Activated naive CD8-positive, alpha-beta T cell treated with anti-CD3 and anti-CD28 coated beads, Interleukin-2, amount 10 ng/mL, durations not matched to agents 7 days and 5 days (primary cell): ENCODE measurements at regions not wholly inside any gene's neighbourhood (a gene's known extent, or its start where the extent isn't known, plus 50 kb on each side); places are given as distances from the start of the nearest gene placed in this dataset.

Source experiments
- ATAC-seq: fragments of 150-1000 bp; cut with Tn5 transposase; one replicate; pipeline ENCODE4 v1.10.0; 2021; ENCODE audit warnings: low read depth, moderate library complexity
- POLR2A ChIA-PET: fragments of 350-600 bp; sonication (Branson Sonifier 250); formaldehyde crosslinking; loops from one replicate; lab custom pipeline; 2021; ENCODE audit warnings: antibody characterized with exemption; lab: Charles Lee
- DNase-seq: peaks from one replicate; pipeline ENCODE4 v3.0.0; 2021
- H3K27ac Mint-ChIP-seq: one replicate; pipeline ENCODE4 v1.8.0; 2022; ENCODE audit warnings: mild to moderate bottlenecking, mixed read lengths
- H3K27me3 Mint-ChIP-seq: one replicate; pipeline ENCODE4 v1.8.0; 2022; ENCODE audit warnings: mild to moderate bottlenecking, moderate library complexity, mixed read lengths
- H3K36me3 Mint-ChIP-seq: one replicate; pipeline ENCODE4 v1.8.0; 2021; ENCODE audit warnings: mild to moderate bottlenecking, mixed read lengths
- H3K4me1 Mint-ChIP-seq: one replicate; pipeline ENCODE4 v1.8.0; 2021; ENCODE audit warnings: mixed read lengths
- H3K4me3 Mint-ChIP-seq: one replicate; pipeline ENCODE4 v1.8.0; 2022; ENCODE audit warnings: mild to moderate bottlenecking, moderate library complexity, mixed read lengths
- H3K9me3 Mint-ChIP-seq: one replicate; pipeline ENCODE4 v1.8.0; 2021; ENCODE audit warnings: mixed read lengths

DNA sequence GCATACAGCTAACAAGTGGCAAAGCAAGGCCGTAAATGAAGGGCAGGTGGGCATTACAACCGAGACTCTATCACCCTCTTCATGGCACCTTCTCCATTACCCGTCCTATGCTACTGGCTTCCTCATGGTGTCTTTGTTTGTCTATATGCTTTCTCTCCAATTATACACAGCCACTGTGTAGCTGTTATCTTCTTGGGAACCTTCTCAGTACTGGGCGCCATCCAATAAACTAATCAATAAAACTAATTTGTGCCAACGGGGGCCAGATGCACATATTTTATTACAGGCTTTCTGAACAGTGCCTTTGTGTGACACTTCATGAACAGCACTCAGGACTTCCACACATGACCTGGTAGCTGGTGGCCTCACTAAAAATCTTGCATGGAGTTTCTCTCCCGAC lies 149.8 kb upstream of the PCSK2 start:
- H3K27me3 Mint-ChIP-seq: no peaks in the 10 kb centered on the region
- H3K27ac Mint-ChIP-seq: no peak overlapping the region
- no peaks in the 10 kb centered on the region for H3K4me1 Mint-ChIP-seq
- no peak for ATAC-seq
- H3K4me3 Mint-ChIP-seq: no peak overlapping the region
- no peak for DNase-seq
- no peaks in the 10 kb centered on the region for H3K9me3 Mint-ChIP-seq
- no peaks in the 10 kb centered on the region for H3K36me3 Mint-ChIP-seq
- POLR2A ChIA-PET: no interaction called here

DNA sequence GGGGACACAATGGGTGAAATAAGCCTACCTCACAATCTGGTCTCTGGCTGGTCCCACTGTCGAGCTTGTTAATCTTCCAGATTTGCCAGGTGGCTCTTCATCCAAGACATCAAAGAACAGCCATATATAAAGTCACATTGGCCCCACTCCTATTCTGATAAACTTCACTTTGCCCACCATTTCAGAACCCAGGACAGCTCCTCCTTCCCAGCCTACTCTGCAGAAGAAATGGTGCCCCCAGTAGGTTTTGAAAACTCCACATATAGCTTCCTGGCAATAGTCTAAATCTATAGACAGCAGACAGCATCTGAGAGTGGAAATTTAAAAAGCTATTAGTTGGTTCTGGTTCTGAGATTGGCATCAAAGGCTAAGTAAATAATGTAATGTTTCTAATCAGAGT lies 143.1 kb upstream of the PCSK2 start:
- Mint-ChIP-seq H3K4me1 (no peaks in the 10 kb centered on the region), H3K36me3 (no peaks in the 10 kb centered on the region), H3K9me3 (peaks cover 3% of the 10 kb centered on the region), H3K27ac (no peak overlapping the region), H3K27me3 (no peaks in the 10 kb centered on the region), H3K4me3 (no peak overlapping the region)
- DNase-seq (no peak), ATAC-seq (no peak)
- POLR2A ChIA-PET: no interaction called here

DNA sequence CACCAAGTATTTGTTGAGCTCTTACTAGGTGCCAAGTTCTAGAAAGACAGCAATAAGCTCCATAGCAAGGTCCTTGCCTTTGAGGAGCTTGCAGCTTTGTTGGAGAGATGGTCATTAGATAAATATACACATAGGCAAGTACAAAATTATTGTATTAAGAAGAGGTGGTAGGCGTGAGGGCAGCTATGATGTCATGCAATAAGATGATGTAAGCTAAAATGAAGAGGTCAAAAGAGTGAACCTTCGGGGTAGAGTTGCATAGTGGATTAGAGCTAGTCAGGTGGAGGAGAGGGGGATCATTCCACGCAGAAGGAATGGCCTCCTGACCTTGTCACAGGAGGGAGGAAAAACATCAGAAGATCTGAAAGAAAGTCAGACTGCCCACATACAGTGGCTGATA lies 141.9 kb upstream of the PCSK2 start:
- H3K9me3 Mint-ChIP-seq: peaks cover 3% of the 10 kb centered on the region
- no peak overlapping the region for H3K27ac Mint-ChIP-seq
- no peak for ATAC-seq
- POLR2A ChIA-PET: no interaction called here
- H3K27me3 Mint-ChIP-seq: no peaks in the 10 kb centered on the region
- no peak for DNase-seq
- H3K36me3 Mint-ChIP-seq: no peaks in the 10 kb centered on the region
- H3K4me1 Mint-ChIP-seq: no peaks in the 10 kb centered on the region
- H3K4me3 Mint-ChIP-seq: no peak overlapping the region

DNA sequence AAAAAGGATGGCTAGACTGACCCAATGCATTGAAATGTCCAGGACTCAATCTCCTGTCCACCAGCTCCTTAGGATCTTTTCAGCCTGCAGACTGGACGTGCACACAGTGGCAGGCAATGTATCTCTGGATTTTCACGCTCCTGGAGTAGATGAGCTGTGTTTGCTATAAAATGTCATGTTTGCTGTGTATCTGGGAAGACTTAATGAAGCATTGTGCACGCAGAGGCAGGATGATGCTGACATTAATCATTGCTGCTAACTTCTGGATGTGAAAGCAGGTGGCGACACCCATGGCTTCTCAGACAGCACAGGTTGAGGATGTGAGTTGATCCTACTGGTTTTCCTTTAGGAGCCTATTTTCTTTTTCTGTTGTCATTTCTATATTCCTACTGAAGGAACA lies 133.1 kb upstream of the PCSK2 start:
- POLR2A ChIA-PET: no interaction called here
- Mint-ChIP-seq H3K4me3 (no peak overlapping the region), H3K36me3 (no peaks in the 10 kb centered on the region), H3K27ac (no peak overlapping the region), H3K4me1 (no peaks in the 10 kb centered on the region), H3K27me3 (no peaks in the 10 kb centered on the region), H3K9me3 (peaks cover 9% of the 10 kb centered on the region)
- ATAC-seq (no peak), DNase-seq (no peak)

DNA sequence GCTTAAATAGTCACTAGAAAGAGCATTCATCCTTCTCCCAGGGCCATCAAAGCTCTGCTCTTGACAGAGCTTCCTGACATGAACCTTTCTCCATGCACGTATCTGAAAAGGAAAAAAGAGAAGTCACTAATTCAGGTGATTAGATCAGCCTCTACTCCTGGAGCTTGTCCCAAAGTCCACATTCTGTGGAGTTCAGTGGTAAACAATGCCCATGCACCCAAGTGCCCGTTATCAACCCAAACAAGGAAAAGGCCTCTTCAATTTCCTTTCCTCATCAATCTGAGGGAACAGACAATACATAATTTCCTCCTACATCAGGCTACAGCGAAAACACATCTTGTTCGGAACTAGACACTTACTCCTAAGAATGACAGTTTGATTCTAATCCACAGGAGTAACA lies 129.2 kb upstream of the PCSK2 start:
- POLR2A ChIA-PET: no interaction called here
- Mint-ChIP-seq H3K4me1 (no peaks in the 10 kb centered on the region), H3K27me3 (no peaks in the 10 kb centered on the region), H3K4me3 (no peak overlapping the region), H3K36me3 (no peaks in the 10 kb centered on the region), H3K9me3 (peaks cover 7% of the 10 kb centered on the region), H3K27ac (no peak overlapping the region)
- ATAC-seq (no peak), DNase-seq (no peak)

DNA sequence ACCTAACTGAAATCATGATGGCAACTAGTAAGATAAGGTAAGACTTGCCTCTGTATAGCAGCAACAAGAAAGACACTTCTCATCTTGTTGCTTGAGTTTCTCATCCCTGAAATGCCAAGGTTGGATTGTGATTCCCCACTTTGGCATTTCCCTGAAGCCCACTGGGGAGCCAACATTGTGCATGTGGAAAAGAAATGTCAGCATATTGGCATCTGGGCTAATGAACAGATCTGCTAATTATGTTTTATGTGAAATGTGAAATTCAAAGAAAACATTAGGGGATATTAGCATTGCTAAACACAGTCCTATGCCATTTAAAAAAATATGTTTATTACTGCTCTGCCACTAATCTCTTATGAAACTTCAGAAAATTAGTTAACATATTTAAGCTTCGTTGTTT lies 126.3 kb upstream of the PCSK2 start:
- POLR2A ChIA-PET: no interaction called here
- no peaks in the 10 kb centered on the region for H3K27me3 Mint-ChIP-seq
- no peak overlapping the region for H3K4me3 Mint-ChIP-seq
- ATAC-seq: no peak
- DNase-seq: no peak
- H3K27ac Mint-ChIP-seq: no peak overlapping the region
- H3K36me3 Mint-ChIP-seq: no peaks in the 10 kb centered on the region
- H3K9me3 Mint-ChIP-seq: peaks cover 7% of the 10 kb centered on the region
- H3K4me1 Mint-ChIP-seq: no peaks in the 10 kb centered on the region

DNA sequence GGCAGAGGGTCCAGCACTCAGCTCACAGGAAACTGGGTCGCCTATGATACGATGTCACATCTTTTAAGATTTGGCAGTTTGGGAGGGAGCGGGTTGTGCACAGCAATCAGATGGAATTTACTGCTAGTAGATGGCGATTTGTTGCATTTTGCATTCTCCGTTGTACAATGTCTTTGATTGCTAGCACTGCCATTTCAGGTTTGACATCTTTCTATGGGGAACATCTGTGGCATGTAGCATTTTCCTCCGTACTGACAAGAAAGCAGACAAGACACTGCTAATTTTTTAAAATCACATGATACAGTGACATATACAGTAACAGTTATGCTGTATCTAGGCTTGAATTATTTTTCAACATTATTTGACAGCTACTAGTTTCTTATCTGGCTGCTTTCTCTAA lies 119.7 kb upstream of the PCSK2 start:
- H3K9me3 Mint-ChIP-seq: peaks cover 2% of the 10 kb centered on the region
- no peak overlapping the region for H3K27ac Mint-ChIP-seq
- H3K27me3 Mint-ChIP-seq: no peaks in the 10 kb centered on the region
- no peak overlapping the region for H3K4me3 Mint-ChIP-seq
- H3K4me1 Mint-ChIP-seq: no peaks in the 10 kb centered on the region
- DNase-seq (no peak), ATAC-seq (no peak)
- H3K36me3 Mint-ChIP-seq: no peaks in the 10 kb centered on the region
- POLR2A ChIA-PET: no interaction called here

DNA sequence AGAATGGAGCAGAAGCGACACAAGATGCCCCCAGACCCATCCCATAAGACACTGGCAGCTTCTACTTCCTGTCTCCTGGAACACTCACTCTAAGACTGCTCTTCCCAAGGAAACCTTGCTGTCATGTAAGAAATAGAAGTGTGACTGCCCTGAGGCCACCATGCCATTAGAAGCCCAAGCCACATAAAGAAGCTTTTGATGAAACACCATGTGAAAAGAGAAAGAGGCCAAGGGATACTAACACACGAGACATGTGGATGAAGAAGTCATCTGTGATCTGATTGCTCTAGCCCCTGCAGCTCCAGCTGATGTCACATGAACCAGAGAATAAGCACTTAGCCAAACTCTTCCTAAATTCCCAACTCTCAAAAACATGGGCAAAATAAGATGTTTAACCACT lies 117.9 kb upstream of the PCSK2 start:
- Mint-ChIP-seq H3K4me1 (no peaks in the 10 kb centered on the region), H3K36me3 (no peaks in the 10 kb centered on the region), H3K27me3 (no peaks in the 10 kb centered on the region), H3K27ac (no peak overlapping the region), H3K9me3 (peaks cover 2% of the 10 kb centered on the region), H3K4me3 (no peak overlapping the region)
- no peak for DNase-seq
- POLR2A ChIA-PET: no interaction called here
- no peak for ATAC-seq

DNA sequence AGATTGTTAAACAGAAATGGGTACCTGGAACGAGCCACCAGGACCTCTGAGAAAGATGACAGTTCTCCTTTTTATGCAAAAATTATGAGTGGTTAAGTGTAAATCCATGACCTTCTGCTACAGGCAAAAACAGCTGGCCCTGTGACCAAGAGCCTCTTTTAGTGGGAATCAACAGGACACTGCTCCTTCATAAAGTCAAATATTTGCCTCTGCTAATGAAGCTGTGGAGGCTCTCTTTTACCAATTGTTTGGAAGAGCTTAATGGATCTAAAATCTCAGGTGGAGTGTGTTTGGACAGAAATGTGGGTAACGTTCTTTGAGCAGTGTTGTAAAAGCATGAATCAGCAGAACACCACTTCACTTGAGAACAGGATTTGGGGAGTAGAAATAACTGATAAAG lies 117.5 kb upstream of the PCSK2 start:
- no peak for ATAC-seq
- Mint-ChIP-seq H3K4me1 (no peaks in the 10 kb centered on the region), H3K9me3 (peaks cover 2% of the 10 kb centered on the region), H3K27me3 (no peaks in the 10 kb centered on the region), H3K4me3 (no peak overlapping the region), H3K27ac (no peak overlapping the region), H3K36me3 (no peaks in the 10 kb centered on the region)
- POLR2A ChIA-PET: no interaction called here
- no peak for DNase-seq

DNA sequence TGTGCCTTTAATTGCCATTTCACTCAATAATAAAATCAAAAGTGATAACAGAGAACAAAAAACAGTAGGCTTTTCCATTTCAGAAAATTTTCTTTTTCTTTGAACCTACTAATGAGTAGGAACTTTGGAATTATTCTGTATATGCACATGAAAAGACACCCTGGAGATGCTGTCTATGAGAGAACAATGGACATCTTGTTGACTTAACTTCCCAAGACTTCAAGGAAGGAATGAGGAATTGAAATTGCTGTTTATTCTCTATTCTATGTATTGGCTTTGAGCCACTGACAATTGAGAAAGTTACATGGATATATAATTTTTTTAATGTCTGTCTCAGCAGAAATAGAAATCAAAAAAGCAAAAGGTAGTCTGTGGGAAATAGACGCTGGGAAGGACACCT lies 98.6 kb upstream of the PCSK2 start:
- Mint-ChIP-seq H3K9me3 (no peaks in the 10 kb centered on the region), H3K27ac (no peak overlapping the region), H3K36me3 (no peaks in the 10 kb centered on the region), H3K4me1 (no peaks in the 10 kb centered on the region), H3K27me3 (no peaks in the 10 kb centered on the region), H3K4me3 (no peak overlapping the region)
- POLR2A ChIA-PET: no interaction called here
- ATAC-seq (no peak), DNase-seq (no peak)

DNA sequence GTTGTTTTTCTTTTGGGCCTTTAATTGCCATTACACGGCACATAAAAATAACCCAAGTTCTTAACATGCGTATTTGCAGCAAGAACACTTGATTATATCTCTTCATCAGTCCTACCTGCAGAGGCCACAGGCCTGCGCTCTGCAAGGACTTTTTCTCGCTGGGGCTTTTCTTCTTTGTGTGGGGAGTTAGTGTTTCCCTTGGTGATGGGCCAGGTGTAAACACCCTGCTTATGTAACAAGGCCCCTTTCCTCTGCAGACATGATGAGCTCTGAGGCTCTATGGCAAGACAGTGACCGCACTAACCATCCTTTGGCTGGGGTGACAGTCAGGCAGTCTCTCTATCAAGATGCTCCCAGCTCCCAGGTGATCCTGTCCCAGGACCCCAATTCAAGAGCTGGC lies 97.8 kb upstream of the PCSK2 start:
- DNase-seq: no peak
- Mint-ChIP-seq H3K9me3 (no peaks in the 10 kb centered on the region), H3K4me3 (no peak overlapping the region), H3K27ac (no peak overlapping the region), H3K27me3 (no peaks in the 10 kb centered on the region), H3K4me1 (no peaks in the 10 kb centered on the region), H3K36me3 (no peaks in the 10 kb centered on the region)
- ATAC-seq: no peak
- POLR2A ChIA-PET: no interaction called here

DNA sequence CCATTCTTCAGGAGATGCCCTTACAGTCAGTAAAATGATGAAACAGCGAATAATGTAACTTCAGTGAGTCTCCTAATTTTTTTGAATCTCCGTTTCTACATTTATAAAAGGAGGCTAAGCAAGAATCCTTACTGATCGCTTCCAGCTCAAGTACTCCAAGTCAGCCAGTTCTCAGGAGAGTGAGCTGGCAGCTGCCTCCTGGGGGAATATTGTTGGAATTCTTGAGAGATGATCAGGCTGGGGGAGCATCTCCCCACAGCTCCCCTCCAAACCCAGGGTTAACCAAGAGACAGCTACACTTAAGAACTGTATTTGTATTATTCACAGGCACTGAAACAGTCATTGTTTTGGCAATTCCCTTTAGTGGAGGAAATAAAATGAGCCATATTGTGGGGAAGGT lies 89.1 kb upstream of the PCSK2 start:
- H3K4me3 Mint-ChIP-seq: no peak overlapping the region
- no peak for DNase-seq
- no peak overlapping the region for H3K27ac Mint-ChIP-seq
- ATAC-seq: no peak
- POLR2A ChIA-PET: no interaction called here
- no peaks in the 10 kb centered on the region for H3K4me1 Mint-ChIP-seq
- no peaks in the 10 kb centered on the region for H3K27me3 Mint-ChIP-seq
- peaks cover 3% of the 10 kb centered on the region for H3K9me3 Mint-ChIP-seq
- no peaks in the 10 kb centered on the region for H3K36me3 Mint-ChIP-seq

DNA sequence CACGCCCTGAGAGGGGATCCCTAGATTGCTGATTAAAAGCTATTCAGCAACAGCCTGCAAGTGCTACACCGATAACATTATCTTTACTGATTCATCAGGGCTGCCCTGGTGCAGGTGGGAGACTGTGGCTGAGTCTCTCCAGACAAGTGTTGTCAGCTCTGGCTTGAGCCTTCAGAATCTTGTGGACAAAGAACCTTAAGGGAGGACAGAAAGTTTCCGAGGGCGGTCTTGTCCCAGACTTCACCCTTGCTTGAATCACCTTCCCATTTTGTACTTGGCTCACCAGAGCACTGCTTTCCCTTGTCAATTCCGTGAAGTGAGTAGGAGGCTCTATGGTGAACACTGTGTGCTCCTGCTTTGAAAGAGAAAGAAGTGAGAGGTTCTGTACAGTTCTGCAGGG lies 88.6 kb upstream of the PCSK2 start:
- POLR2A ChIA-PET: no interaction called here
- DNase-seq: no peak
- Mint-ChIP-seq H3K27ac (no peak overlapping the region), H3K4me1 (no peaks in the 10 kb centered on the region), H3K36me3 (no peaks in the 10 kb centered on the region), H3K4me3 (no peak overlapping the region), H3K27me3 (no peaks in the 10 kb centered on the region), H3K9me3 (peaks cover 3% of the 10 kb centered on the region)
- ATAC-seq: no peak

DNA sequence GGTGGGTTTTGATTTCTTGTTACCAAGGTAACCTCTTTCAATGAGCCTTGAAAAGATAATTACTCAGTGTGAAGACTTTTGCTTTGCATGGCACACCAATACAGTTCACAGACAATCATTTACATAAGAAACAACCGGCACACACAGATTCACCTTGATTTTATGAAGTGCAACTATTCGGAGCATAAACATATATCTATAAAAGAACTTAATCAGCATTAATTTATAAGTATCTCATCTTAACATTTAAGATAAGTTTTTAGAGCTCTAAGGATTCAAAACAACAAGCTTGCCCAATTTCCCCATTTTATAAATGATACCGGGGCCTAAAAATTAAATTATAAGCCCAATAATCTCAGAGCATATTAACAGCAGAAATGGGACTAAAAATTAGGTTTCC lies 85.9 kb upstream of the PCSK2 start:
- H3K36me3 Mint-ChIP-seq: no peaks in the 10 kb centered on the region
- H3K27me3 Mint-ChIP-seq: no peaks in the 10 kb centered on the region
- POLR2A ChIA-PET: no interaction called here
- H3K9me3 Mint-ChIP-seq: peaks cover 4% of the 10 kb centered on the region
- H3K27ac Mint-ChIP-seq: no peak overlapping the region
- DNase-seq (no peak), ATAC-seq (no peak)
- H3K4me1 Mint-ChIP-seq: no peaks in the 10 kb centered on the region
- no peak overlapping the region for H3K4me3 Mint-ChIP-seq

DNA sequence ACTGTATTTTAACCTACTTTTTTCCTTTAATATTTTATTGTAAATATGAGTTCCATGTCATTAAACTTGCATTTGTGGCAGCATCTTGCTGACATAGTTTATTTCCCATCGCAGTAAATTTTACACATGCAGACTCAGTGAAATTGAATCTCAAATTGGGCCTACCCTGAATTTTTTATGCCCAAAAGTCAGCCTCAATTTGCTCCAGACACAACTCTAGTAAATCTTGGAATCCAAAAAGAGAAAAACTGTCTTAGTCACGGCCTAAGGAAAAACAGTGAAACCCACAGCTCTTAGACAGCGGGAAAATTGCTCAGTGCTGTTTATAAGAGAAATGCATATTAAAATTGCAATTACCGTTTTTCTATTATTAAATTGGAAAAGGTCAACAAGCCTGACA lies 85.3 kb upstream of the PCSK2 start:
- Mint-ChIP-seq H3K27me3 (no peaks in the 10 kb centered on the region), H3K4me1 (no peaks in the 10 kb centered on the region), H3K4me3 (no peak overlapping the region), H3K9me3 (peaks cover 4% of the 10 kb centered on the region), H3K27ac (no peak overlapping the region), H3K36me3 (no peaks in the 10 kb centered on the region)
- ATAC-seq (no peak), DNase-seq (no peak)
- POLR2A ChIA-PET: no interaction called here
